HG02870 (cell line): ENCODE measurements at regions not wholly inside any gene's neighbourhood (a gene's known extent, or its start where the extent isn't known, plus 50 kb on each side); places are given as distances from the start of the nearest gene placed in this dataset.

ENCODE experiments used
- ATAC-seq: cut with Tn5 transposase; IDR thresholded peaks from one replicate; pipeline ENCODE4 v1.9.1; 2021; ENCODE audit warnings: mild to moderate bottlenecking, moderate library complexity; ENCODE audit not compliant: unreplicated experiment

DNA sequence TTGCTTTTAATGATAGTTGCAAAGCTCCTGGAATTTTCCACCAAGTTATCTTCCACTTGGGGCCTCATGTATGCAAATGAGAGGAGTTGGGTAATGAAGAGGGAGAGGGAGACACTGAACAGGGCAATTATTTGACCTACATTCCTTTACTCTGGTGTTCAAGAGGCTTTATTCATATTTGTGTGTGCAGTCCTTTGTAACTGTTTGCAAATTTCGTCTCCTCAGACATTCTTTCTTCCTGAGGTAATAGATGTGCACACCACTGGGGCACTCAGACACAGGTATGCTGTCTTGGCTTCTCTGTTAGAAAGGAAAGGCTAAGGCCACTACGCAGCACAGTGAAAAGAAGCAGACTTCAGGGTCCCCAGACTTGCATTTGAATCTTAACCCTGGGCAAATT lies 189.7 kb upstream of the IL12A start:
- no peak for ATAC-seq

DNA sequence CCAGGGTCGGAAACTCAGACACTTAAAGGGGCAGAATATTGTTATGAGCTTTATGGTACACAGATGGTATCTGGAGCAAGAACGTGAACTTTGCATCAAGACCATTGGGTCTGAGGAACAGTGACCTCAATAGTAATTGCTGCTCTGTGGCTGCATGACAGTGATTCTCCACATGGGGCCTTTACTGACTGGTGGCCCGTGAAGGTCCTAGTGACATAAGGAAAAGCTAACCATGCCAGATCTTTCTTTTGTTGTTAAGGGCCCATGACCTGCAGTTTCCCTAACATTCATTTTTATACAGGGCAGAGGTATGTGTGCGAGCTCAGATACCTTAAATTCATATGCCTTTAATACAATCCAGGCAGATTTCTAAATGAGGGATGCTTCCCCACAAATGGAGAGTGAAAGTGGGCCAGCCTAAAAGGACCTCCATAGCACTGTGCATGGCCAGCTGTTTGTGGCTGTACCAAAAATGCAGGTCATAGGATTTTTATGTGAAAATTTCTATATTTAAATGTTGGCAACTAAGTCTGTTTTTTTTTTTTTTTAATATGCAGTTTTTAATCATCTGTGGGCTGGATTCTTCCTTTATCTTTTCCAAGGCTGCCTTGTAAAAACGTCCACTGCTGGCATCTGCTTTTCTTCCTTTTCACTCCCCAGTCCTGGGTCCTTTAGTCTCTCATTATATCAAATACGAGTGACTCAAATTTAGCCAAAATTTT lies 188.0 kb upstream of the IL12A start:
- no peak for ATAC-seq

DNA sequence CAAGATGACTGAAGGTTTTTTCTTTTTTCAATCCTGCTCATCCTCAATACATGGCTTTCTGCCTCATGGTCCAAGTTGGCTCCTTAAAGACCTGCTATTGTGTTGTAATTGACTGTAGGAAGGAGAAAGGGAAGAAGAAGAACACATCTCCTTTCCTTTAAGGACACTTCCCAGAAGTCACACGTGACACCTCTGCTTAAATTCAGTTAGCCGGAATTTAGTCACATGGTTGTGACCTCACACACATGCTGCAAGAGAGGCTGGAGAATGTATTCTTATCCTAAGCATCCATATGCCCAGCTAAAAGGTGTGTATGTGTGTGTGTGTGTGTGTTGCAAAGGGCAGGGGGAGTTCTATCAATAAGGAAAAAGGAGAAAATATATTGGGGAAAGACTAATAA lies 185.8 kb upstream of the IL12A start:
- ATAC-seq: no peak

DNA sequence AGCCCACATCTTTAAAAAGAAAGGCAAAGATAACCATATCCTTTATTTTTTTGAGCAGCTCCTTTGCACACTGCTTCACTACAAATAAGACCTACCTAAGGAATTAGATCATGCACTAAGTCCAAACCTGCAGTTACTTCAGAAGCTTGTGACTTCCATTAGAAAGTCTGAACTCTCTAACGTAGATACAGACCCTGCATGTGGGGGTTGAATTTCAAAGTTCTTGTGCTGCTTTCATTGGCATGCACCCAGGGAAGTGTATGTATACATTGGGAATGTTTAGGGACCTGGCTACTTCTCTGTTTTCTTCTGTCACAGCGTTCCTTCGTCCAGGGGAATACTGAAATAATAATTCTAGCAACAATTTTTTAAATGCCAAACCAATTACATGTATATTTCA lies 185.2 kb upstream of the IL12A start:
- no peak for ATAC-seq

DNA sequence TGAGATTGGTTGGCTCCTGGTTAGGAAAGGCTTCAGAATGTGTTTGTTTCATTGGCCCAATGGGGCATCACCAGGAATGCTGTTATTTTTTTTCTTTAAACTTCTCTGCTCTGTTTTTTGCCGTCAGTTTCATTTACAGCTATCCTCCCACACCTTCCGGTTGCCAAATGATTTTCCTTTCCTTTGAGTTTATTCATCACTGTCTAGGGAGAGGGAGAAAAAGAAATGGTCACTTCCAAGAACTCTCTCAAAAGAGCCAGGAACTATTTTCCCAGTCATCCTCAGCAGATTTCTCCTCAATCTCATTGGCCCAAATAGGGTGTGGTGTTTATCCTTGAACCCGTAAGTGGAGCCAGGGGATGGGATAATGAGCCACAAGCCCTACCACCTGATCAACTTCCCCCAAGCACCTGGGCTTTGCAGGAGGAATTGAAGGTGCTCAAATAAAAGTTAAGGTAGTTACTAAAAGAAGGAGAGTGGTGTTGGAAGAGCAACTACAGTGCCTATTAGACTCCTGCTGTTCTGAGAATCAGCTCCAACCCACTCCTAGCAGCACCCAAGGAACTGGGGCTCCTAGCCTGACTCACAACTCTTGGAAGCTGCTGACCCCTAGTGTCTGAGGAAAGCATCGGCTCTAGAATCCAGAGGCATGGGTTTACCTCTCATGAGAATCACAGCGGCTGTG lies 183.8 kb upstream of the IL12A start:
- ATAC-seq: peak; percentile 98

DNA sequence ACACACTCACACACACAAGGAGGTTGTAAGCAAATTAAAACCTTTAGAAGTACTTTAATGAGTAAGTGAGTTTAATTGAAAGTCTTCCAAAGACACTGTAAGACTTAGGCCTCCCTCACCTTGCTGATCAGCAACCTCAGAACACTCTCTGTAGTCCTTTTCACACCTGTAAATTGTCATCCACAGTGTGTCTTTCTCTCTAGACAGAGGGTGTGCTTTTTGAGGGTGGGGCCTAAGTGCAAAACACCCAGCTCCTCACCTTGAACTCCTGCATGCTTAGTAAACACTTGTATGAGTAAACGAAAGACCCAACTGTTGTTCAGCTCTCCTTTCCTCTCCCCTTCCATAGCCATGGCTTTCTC lies 183.2 kb upstream of the IL12A start:
- ATAC-seq: no peak

DNA sequence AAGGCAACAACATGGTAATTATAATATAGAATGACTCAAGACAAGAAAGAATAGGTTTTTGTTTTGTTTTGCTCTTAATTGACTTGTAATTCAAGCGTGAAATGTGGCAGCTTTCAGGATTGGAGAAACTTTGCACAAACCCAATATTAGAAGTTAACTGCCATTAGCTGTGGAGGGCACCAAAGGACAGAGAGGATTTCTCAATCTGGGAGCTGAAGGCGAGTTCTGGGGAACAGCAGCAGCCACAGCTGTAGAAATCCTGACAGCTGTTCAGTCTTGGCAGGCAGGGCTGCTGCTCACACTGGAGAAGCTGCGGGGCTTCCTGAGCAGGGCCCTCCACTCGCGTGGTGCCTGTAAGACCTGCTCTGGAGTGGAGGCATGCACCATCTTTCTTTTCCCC lies 182.2 kb upstream of the IL12A start:
- no peak for ATAC-seq

DNA sequence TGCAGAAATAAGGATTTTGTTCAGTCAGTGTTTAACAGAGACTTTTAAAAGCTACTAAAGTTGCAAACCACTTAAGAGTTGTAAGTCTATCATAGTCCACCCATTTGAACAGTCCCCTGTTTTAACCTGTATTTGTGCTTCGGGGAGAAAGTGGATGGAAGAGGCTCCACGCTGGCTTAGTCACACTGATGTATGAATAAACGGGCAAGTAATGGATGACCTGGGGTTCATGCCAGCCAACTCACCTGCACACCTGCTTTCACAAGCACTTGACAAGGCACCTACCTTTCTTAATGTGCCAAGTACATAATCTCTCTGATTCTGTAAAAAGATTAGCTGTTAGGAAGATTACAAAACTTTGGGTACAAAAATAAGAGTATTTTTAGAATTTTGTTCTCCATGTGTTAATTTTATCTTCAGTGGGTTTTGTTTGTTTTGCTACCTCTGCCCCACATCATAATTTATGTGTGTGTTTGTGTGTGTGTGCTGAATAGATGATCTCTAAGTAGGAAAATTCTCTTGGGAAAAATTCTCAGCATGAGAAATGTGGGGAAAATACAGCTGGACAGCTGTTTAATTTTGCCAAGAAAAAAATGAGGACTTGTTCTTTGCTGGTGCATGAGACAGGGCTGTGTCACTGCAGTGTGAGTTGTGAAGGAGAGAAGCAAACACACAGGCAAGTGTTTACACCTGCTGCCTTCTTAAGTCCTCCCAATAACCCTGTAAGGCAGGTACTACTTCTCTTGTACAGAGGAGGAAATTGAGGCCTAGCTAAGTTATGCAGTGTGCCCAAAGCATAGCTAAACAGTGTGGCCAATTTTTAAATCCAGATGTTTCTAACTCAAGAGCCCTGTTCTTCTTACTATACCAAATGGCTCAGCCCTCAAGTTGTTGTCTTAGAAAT lies 181.2 kb upstream of the IL12A start:
- no peak for ATAC-seq

DNA sequence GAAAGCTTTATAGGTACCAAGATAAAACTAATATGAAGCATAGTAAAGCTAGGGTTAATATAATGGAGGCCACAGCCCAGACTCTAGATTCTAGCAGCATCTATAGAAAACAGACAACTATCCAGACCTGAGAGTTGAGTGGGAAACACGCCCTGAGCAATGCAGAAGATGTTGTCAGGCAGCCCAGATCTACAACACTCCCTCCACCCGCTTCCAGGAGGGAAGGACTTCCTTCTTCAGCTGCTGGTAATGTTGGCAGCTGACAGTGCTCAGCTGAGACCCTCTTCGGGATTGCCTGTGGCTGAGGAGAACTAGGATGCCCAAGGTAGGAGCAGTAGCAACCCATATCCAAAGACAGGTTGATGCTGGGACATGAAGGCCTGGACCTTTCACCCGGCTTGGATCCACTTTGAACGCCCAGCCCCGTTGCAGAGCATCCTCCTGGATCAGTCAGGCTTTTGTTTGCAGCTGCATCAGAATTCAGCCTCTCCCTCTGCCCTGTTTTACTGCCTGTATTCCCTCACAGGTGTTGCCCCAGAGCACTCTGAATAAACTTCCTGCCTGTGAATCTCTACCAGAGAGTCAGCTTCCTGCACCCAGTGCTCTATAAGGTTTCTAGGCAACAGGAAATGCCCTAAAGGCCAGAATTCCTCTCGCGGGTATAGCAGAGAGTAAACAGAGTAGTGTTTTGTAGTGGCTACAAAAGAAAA lies 174.7 kb upstream of the IL12A start:
- ATAC-seq: no peak

DNA sequence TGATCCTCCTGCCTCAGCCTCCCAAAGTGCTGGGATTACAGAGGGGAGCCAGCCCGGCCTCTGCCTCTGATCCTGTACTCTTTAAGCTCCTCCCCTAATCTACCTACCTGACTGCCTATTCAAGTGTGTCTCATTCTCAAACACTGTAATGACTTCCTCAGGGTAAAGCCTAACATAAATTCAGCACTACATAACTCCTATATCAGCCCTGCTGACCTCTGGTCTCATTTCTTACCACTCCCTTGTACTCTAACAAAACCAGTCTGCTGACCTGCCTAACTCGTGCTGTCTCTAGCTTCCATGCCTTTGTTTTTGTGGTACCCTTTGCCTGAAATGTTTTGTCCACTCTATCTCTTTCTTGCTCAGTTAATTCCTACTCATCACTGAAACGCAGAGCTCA lies 172.1 kb upstream of the IL12A start:
- no peak for ATAC-seq

DNA sequence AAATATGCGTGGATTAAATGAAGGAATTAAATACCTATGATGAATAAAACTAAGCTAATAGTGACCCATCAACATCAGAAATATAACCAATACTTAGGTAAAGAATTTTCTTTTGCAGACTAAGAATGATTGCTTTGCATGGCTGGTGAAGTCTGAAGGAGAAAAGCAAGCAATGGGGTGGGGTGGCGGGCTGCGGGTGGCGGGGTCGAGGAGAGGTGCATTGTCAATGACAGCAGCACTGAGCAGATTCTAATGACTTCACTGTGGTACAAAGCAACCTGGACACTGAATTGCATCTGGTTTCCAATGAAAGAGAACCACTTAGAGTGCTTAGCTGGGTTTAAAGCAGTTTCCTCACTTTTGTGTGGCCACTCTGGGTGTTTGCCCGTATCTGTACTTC lies 171.5 kb upstream of the IL12A start:
- no peak for ATAC-seq

DNA sequence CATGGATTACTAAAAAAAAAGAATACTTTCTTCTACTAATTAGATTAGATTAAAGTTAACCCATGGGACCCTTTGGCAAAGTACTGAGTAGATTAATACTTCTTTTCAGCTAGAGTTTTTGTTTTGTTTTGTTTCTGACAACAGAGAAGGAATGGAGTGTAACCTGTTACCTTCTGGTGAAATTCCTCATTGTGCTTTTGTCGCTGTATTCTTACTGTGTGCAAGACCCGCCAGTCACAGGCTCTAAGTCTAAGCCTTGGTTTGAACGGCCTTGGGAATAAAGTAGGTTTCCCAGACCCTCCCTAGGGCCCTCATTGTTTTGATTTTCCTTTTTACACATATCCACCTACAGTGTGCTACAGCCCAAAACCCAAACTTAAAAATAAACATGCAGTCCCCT lies 171.1 kb upstream of the IL12A start:
- no peak for ATAC-seq

DNA sequence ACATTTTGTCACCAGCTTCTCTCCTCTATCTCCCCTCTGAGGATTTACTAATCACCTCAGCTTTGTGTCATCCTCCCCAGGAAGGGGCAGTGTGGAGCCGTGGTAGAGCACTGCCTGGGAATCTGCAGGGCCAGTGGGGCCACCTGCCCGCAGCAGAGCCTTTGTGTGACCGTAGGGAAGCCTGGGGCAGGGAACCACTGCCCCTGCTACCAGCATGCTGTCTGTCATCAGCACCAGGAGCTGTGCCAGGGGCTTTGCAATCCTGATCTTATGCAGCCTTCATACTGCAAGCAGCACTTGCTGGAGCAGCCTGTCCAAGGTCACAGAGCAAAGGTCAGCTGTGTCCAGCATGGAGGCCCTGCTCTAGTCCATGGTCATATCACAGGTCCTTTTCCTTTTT lies 170.2 kb upstream of the IL12A start:
- no peak for ATAC-seq

DNA sequence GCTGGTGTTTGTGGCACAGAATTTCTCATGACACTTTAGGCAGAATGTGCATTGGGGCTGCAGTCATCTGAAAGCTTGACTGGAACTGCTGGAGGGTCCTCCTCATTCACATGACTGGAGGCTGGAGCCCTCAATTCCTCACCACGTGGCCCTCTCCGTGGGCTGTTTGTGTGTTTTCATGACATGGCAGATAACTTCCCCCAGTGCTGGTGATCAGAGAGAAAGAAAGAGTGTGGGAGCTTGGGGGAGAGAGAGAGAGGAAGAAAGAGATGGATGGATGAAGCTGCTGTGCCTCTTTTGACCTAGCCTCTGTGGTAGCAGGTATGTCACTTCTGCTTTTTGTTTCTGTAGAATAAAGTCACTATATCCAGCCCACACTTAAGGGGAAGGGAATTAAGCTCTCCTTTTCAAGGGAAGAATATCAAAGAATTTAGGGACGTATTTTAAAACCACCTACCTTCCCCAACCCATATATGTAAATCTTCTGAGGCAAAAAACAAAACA lies 169.6 kb upstream of the IL12A start:
- ATAC-seq: no peak

DNA sequence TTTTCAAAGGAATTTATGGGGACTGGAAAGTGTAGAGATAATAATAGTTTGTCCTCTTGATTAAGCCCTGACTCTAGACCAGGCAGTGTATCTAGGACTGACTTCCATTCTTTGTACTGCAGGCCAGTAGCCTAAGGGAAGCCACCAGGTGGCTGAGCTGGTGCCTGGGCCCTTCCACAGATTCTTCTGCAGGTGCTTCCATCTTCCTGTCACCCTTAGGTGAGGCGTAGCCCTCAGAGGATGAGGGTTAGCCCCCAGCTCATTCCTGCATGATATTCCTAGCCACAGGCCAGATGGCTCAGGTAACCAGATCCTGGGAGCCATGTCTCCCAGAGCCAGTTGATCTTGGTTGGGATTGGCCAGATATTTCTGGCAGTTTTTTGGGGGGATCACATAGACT lies 169.0 kb upstream of the IL12A start:
- no peak for ATAC-seq

DNA sequence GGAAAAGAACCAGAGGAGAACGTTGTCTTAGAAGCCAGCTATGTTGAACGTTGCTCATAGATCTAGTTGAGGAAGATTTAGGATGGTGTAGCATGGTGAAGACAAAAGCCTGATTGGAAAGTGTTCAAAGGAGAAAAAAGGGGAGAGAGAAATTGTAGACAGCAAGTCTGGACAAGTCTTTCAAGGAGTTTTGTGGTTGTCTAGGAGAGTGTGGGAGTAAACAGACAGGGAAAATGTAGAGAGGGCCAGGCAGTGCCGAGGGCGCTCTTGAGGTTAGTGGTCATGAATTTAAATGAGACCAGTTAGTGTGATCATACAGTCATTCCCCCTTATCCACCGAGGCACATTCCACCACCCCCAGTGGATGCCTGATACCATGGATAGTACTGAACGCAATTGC lies 167.5 kb upstream of the IL12A start:
- ATAC-seq: no peak

DNA sequence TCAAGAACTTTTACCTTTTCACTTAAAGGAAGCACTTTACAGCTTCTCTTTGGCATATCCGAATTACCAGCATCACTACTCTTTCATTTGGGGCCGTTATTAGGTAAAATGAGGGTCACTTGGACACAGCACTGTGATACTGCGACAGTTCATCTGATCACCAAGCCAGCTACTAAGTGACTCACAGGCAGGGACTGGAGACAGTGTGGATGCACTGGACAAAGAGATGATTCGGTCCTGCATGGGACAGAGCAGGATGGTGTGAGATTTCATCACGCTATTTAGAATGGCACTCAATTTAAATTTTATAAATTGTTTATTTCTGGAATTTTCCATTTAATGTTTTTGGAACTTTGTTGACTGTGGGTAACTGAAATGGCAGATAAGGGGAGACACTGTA lies 166.9 kb upstream of the IL12A start:
- no peak for ATAC-seq

DNA sequence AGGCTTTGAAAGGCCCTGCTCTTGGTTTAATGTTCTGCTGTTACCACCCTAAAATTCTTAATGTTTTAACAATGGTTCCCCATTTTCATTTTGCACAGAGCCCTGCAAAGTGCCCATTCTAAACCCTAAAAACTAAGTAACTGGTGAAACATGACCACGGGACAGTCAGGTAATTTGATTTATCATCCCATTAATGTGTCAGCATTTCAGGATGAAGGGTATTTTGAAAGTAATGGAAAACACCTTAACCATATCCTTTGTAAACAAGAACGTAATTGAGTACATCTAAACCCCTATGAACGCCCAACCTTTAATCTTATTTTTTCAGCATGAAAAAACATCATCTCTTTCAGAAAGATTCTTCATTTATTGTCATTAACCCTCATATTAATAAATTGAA lies 164.9 kb upstream of the IL12A start:
- ATAC-seq: no peak

DNA sequence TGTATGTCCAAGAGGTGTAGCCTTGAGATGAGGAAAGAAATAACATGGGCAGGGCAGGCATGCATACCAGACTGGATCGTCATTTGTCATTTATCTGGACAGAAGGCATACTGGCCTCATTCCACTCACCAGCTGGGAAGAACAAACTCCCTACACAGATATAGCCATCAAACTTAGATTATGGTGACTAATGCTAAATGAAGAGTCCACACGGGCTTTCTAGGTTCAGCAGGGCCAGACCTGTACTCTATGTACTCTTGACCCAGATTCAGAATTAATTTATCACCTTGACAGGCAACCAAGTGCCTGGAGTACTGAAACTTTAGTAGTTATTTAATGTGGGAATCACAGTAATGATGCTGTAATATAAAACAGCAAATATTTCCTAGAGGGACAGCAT lies 164.3 kb upstream of the IL12A start:
- no peak for ATAC-seq

DNA sequence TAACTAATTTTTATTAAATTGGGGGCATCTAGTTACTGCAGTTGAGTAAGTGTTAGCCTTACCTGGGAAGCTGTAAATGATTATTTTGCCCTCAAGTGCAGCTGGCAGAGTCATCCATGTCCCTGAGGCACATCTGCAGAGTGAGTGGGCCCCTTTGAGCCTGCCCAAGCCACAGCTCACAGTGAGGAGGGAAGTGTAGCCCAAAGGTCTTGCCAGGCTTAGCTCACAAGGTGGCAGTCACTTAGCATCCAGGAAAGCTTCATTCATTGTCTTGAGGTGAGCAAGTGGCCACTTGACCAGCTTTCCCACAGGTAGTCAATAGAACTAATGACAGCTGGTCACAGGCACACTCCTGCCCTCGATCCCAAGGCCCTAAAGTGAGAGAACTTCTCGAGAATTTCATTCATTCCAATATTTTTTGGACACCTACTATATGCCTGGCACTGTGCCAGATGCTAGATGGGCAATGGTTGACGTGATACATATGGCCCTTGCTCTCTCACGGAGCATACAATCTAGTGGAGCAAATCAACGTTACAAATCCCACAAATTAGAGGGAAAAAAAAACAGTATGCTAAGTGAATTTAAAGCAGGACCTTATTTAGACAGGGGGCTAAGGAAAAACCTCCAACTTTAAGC lies 163.3 kb upstream of the IL12A start:
- no peak for ATAC-seq

DNA sequence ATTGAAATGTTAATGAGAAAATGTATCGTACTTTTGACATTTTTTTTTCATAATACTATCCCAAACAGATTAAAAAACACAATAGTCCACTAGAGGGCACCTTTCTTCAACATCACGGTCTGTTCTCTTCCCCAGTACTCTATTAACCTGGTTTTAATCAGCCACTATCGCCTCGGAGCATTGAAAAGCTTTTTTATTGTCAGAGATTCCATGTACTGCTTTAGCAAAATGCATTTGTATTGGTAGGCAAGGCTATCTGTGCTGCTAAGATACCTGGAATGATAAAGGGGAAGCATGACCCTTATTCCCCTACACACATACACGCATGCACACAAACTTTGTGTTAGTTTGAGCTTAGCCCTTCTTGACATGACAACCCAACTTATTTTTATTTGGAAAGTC lies 160.1 kb upstream of the IL12A start:
- ATAC-seq: peak; percentile 34
